T-helper 1 cell (primary cell): ENCODE measurements at regions not wholly inside any gene's neighbourhood (a gene's known extent, or its start where the extent isn't known, plus 50 kb on each side); places are given as distances from the start of the nearest gene placed in this dataset.

Source experiments
- DNase-seq, 5 donors: peaks; one replicate each; pipeline ENCODE4 v3.0.0-alpha.2; 2012 to 2020

DNA sequence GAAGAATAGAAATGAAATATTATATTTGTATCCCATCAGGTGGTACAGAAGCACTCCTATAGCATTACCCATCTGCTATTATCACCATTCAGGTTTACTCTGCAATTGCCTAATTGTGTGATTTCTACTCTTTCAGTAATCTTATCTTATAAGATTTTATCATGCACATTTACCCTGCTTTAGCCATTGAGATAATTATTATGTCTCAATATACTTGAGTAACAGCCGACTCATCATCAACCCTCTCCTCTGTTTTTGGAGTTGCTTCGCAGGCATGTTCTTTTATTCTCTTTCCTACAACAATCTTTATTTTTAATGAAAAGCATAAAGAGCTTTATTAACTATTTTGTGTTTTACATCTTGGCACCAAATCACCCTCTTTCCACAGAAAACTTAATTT lies 419.9 kb downstream of the LRIG3 start:
- DNase-seq = no peak

DNA sequence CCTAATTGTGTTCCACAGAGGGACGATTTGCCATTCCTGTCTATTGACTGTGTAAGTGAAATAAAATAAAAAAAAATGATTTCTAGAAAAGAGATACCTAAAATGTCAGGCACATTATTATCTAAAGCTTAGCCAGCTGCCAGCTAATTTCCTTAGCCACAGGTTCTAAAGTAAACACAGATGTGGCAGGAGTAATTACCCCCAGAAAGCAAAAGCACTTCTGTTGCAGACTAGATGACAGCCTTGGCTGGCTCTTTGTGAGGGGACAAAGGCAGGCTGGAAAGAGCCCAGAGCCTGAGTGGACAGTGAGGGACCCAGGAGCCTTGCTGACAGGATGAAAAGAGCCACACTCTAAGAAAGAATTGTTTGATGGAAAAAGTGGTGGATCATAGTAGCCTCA lies 418.1 kb downstream of the LRIG3 start:
- no peak for DNase-seq

DNA sequence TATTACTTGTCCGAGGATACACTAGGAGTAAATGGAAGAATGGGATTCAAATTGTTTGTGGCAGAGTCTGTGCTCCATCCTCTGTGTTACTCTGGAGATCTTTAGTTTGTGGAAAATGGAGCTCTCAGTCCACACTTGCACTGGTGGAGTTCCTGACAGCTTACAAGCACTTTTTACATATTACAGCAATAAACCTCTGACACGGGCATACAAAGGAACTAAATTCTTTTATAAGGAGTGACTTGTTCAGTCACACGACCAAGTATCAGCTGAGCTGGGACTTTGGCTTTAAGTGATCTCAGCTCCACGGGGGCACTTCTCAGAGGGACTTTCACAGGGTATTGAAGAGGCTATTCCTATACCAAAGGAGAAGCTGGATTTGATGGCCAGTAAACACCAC lies 417.5 kb downstream of the LRIG3 start:
- no peak for DNase-seq

DNA sequence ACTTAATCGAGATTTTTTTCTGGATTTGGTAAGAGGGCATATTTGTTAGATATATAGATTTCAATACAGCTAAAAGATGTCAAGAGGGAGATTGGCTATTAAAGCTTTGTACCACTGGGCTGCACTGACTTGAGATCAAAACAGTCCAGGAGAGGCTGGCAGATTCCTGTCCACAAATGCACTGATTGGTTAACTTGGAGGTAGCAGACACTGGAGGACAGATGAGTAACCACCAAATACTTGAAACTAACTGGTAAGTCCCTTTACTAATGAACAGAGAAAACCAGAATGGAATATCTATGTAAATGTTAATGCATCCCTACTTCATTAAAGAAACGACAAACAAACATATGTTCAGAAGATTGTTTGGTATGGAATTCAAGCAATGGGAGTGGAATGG lies 416.6 kb downstream of the LRIG3 start:
- DNase-seq = no peak

DNA sequence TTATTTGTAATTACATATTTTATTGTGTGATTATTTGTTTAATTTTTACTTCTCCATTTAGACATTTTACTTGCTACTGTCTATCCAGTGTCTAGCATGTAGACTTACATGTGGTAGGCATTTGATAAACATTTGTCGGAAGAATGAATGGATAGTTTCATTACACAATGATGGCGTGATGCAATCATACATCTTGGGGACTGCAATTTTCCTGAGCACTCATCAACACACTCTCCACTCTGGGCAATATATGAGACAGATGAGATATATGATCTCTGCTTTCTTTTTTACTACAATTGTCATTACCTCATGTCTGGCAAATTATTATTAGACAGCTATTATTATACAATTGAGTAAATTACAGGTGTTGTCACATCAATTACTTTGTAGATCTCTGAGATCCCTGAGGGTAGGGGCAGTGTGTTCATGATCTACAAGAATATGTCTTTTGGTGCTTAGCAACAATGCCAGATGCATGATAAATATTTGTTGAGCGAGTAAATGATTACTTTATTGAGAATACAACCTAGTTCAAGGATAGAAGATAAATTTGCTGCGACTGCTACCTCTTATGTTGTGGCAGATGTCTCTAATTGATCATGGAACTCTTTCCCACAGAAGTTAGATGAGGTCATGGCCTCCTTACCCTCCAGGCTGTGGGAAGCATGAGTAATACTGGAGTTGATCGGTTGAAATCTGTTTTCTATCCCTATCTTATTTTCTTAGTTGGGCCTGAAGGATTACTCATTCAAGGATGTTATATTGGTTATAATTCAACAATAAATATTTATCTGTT lies 416.0 kb downstream of the LRIG3 start:
- no peak for DNase-seq

DNA sequence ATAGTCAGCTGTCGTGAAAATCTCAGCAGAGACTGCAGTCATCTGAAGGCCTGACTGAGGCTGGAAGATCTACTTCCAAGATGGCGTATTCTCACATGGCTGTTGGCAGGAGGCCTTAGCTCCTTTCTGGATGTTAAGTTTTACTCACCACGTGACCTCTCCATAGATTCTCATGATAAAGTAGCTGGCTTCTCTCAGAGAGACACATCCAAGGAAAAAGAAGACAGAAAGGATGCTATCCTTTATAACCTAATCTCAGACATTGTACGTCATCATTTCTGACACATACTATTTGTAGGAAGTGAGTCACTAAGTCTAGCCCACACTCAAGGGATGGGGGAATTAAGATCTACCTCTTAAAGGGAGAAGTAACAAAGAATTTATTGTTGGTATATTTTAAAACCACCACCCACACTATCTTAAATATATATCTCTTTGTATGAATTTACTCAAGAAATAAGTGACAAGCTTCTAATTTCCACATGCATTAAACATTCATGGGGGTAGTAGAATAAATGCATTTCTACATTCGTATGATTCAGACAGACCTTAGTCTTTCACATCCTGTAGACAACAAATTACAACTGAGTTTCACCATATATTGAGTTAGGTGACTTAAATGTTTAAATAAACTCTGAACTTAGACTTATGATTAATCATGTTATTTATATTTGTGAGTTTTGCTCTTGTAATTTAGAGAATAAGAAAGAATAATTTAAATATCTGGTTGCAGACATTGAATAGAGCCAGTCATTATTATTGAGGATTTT lies 411.0 kb downstream of the LRIG3 start:
- no peak for DNase-seq

DNA sequence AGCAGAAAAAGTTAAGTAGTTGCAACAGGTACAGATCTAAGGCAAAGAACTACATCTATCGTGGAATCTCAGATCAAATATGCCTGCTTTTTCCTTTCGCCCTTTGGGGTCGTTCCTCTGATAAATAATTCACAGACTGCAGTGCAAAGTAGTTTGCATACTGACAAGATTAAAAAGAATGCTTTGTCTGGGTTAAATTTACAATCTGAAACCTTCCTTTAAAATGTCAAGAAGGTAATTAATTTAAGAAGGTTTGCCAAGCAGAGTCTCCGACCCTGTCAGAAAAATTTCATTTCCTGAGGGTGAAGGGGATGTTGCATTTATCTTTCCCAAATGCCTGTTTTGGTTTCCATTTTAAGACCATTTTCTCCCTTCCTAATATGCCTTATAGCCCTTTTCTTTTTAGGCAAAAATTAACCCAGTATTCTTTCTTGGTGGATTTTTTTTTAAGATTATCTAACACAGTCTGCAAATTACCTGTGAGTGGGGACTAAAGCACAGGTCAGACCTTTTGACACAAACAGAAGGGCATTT lies 406.9 kb downstream of the LRIG3 start:
- no peak for DNase-seq

DNA sequence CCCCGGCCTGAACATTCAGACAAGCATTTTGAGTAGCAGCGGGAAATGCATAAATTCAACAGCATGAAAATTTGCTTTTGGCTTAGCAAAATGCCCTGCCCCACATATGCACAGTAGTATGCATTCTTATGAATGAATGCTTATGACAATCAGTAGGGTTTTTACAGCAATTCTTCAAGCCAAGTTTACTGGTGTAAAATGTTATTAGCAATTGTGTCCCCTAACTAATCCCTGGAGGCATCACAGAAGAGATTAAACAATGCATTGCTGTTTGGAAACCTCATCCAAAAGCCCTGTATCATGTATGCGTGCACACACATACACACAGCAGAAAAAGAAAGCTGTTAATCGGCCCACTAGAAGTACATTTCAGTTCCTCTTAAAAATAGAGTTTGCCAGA lies 406.5 kb downstream of the LRIG3 start:
- no peak for DNase-seq

DNA sequence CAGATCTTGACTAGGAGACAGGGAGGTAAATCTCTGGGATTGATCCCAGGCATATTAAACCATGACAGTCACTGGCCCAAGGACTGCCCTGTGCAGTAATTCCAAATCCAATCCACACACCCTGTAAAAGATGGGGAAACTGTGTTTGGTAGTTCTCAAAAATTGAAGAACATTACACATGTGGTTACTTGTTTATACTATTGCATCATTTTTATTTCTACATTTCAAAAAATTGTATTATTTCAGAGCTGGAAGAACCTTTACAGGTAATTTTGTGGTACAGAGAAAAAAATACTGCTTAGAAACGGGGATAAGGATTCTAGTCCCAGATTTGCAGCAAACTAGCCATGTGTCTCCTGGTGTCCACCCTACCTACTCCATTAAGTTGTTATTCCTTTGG lies 400.5 kb downstream of the LRIG3 start:
- no peak for DNase-seq

DNA sequence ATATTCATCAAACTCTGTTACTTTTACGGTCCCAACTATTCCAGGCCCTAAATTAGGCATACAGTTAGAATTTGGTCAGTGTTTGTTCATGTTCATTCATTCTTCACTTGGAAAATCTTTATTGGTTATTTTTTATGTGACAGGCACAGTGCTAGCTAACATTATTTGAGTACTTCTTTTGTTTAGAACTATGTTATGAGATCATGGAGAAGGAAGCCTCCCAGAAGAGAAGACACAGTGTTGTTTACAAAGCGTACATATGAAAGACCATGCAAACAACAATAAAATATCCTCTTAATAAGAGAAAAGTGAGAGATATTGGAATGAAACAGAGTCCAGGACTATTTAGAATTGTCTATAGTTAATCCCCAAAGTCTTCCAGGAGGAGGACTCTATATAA lies 399.2 kb downstream of the LRIG3 start:
- DNase-seq = no peak

DNA sequence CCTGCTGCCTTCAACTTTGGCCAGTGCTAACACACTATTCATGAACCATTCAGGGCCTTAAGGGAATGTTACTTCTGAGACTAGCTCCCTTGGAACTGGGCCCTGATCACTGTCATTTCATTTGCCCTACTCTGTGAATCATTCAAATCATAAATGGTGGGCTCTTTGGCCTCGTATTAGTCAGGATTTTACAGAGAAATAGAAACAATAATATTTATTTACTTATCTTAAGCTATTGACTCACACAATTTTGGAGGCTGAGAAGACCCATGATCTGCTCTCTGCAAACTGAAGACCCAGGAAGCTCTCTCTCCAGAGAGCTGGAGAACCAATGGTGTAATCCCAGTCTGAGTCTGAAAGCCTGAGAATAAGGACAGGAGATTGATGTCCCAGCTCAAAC lies 398.5 kb downstream of the LRIG3 start:
- DNase-seq = no peak

DNA sequence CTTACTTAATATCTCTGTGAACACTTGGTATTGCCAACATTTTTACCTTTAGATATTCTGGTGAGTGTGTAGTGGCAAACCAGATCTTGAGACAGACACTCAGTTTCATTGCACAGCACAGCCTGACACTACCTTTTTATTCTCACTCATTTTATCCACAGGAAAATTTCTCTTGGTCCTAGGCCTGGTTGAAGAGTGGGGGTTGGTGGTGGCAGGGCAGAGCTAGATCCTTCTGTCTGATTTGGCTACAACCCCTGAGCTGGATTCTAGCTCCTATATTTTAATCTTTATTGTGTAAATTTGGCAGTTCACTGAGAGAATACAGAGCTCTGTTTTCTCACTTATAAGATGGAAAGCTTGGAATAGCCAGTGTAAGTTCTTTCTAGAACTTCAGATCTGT lies 396.9 kb downstream of the LRIG3 start:
- DNase-seq = no peak

DNA sequence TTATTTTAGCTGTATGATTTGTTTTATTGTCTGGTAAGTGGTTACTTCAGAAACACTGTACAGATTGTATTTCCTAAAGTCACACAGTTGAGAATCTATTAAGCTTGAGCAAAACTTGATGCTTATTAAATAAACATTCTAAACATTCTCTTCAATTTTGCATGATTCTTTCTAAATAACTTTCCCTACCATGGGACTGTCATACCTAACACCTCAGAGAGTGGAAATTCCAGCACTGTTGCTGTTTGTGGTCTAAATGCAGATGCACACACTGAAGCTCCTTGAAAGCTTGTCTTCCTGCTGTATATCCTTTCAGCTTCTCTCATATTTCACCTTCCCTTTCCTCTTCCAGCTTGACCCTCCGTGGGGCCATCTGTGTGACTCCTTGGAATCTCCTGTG lies 392.0 kb downstream of the LRIG3 start:
- no peak for DNase-seq

DNA sequence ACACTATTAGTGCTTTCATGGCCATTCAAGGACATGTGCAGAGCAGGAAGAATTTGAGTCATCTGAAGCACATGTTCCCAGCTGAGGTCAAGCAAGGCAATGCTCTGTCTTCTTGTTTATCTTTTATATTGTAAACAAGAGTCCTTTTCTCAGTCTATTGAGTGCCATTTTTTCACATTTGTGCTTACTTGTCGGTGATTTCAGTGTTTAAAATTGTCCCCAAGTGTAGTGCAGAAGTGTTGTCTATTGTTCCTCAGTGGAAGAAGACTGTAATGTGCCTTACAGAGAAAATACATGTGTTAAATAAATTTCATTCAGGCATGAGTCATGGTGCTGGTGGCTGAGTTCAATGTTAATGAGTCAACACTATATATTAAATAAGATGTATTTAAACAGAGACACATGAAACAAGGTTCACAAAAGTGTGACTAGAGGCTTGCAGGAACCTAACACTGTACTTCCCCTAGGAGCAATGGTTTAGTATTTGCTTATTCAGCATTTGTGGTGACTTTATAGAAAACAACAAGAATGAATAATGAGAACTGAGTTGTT lies 391.1 kb downstream of the LRIG3 start:
- DNase-seq = no peak

DNA sequence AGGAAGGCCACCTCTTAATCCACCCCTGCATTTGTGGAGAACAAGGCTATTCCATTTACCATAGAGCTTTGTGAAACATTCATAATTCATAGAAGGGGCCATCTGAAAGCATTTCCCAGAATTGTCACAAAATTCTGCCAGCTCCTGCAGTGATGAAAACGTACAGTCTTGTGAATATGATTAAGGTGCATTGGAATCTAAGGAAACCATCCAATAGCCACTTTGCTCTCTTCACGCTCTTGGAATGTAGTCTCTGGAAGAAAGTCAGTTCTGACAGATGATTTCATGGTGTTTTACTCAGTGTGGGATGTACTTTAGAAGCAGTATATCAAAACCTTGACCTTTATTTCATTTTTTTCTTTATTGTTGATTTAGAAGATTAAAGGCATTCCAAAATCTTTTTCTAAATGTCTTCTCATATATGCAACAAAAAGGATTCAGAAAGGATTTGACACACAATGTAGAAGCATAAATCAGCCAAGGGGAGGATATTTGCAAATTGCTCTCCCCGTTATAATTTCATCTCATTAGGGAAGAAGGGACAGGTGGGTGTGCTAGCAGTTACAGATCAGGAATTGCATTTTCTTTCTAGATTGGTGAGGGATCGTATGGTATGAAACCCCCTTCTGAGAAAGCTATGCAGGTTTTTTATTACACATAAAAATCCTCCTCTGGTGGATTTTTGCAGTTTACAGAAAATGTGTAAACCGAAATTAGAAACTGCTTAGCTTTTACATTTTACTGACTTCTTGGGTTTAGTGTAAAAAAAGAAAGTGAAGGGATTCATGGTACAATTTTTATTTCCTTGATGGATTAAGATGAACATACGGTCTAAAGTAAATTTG lies 390.2 kb downstream of the LRIG3 start:
- DNase-seq = no peak

DNA sequence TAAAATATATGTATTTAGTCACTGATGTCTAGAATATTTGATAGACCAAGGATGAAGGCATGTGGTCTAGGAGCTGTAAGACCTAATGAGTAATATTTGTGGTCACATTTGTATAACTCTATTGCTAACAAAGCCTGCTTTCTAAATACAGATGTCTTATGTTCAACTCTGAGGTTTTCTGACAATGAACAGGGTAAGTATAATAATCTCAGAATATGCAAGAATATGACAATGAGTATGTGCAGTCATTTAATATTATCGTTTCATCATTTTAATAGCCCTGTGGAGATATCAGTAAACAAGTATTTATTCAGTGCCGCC lies 389.6 kb downstream of the LRIG3 start:
- no peak for DNase-seq

DNA sequence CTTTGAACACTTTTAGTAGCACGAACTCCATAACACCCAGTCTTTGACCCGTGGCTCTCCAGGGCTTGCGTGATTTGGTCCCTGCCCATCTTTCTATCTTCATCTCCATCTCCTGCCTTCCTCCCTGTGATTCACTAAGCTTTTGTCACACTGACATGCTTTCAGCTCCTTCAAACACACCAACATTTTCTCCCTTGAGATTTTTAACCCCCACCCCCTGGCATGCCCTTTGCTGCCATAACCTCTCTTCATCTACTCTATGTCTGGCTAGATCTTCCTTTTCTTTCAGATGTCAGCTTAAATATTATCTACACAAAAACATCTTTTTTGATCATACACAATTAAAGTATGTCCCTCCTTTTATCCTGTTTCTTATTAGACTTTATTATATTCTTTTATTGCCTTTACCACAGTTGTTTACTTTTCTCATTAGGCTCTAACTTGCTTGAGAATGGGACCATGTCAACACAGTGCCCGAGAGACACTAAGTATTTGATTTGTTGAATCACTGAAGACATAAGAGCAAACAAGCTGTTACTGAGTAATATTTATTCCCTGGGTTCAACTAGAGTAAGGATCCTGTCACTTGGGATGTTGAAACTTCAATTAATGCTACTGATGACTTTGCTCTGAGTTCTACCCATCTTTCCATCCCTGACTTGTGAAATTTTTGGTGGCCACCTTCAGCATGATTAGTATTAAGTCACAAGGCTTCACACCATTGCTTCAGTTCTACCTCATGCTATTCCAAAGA lies 387.3 kb downstream of the LRIG3 start:
- no peak for DNase-seq

DNA sequence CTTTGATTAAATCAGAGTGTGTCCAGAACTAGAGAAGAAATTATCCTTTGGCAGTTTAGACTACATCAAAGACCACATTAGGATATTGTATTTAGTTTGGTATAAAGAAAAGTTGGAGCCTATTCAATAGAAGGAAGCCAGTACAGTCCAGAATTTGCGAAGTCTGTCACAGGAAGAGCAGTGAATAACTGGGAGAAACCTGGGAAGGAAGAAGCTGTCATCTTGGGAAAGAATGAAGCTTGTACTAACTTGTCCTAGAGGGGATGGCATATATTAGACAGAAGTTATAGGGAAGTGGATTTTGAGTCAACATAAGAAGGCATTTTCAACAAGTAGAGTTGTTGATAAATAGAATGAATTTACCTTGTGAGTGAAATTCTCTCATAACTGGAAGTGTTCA lies 386.7 kb downstream of the LRIG3 start:
- DNase-seq = no peak

DNA sequence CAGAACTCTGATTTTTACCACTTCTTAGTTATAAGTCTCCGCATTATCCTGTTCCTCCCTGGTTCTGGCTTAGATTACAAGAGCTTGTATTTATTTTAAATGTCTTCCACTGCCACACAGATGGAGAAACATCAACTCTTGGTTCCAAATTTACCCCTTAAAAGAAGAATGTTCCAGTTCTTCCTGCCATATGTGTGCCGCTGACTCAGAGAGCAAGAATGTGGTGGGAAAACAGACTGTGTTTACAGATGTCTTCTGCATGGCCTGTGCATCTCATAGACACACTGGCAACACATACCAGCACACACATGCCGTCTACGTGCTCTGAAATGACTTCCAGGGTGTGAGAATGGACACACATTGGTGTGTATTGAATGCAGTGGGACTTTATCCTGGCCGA lies 383.0 kb downstream of the LRIG3 start:
- no peak for DNase-seq

DNA sequence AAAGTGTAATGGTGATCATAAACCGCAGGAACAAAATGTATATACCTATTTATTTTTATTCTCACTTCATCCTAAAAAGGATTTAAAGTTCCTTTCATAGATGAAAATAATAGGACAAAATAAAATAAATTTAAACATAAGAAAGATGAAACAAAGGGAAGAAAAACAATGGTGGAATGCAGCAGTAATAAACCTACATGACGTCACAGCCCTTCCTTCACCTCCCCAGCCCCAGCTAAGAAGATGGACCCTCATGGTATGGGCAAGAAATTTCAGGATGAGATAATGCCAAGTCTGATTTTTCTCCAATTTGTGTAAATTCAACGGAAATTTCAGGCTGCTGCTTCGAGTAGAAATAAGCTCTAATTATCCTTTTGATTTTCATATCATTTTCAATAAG lies 381.0 kb downstream of the LRIG3 start:
- DNase-seq = no peak

DNA sequence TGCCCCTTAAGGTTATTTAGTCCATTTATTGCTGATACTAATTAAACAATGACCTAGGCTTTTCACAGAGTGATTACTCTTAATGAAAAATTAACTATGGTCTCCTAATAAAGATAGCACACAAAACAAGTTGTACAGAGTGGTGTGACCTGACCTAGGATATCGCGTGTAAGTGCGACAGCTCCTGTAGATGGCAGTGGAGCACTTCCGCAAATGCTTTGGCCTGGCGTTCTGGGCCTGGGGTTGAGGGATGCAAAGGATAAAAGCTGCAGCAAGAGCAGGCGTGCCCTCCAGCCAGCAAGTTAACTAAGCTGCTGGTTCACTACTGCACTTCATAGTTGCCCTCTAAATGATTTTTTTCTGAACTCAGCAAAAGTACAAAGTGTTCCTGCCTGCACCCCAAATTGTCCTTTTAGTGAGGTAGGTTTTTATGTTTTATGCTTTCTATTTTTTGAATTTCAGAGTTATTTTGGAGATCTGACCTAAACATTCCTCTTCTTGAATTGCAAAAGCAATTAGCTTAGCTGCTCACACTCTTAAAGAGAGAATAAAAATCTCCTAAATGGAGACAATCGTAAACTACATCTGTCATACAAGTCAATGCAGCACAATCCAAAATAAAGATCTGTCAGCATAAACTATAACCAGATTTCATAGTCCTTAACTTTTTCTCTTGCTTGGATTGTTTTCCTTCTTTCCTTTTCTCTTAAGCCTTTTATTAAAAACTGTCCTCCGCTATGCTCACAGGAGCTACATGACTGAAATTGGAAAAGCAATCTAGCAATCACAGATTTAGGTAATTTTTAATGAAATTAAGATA lies 379.6 kb downstream of the LRIG3 start:
- peak in 1 of 5 donors; percentile 26 for DNase-seq
